ENCODE measurements at regions not wholly inside any gene's neighbourhood (a gene's known extent, or its start where the extent isn't known, plus 50 kb on each side); places are given as distances from the start of the nearest gene placed in this dataset.

GRCh38 chr6:18565231-18565630 lies 178.1 kb downstream of the RNF144B start:
- Histone ChIP-seq H3K27me3 (ENCODE audit: insufficient read depth, low read length, poor library complexity) (no peaks in the 10 kb centered on the region), H3K4me3 (ENCODE audit: low read depth in 1 of 2, low read length in 2 of 2) (no peak overlapping the region), H3K4me2 (ENCODE audit: insufficient read depth, low read length) (no peak overlapping the region), H3K9me3 (ENCODE audit: insufficient read depth, low read length, severe bottlenecking) (no peaks in the 10 kb centered on the region), H2AFZ (ENCODE audit: low read depth, low read length) (no peak overlapping the region), H3K4me1 (ENCODE audit: insufficient read depth, low read length) (no peaks in the 10 kb centered on the region), H4K20me1 (ENCODE audit: insufficient read depth, low read length) (no peaks in the 10 kb centered on the region), H3K36me3 (ENCODE audit: insufficient read depth, low read length) (no peaks in the 10 kb centered on the region), H3K79me2 (ENCODE audit: insufficient read depth, low read length) (no peaks in the 10 kb centered on the region), H3K9ac (ENCODE audit: low read depth, low read length) (no peak overlapping the region), H3K27ac (ENCODE audit: low read length) (no peak overlapping the region)
- no peak for ATAC-seq (ENCODE audit: insufficient read depth, low read depth)
- DNase-seq, result no peak
- TF ChIP-seq EZH2 (IDR thresholded peaks at IDR 0.05; ENCODE audit: borderline replicate concordance, low read depth, low read length, severe bottlenecking), result no peak
- TF ChIP-seq, protein P1, sequence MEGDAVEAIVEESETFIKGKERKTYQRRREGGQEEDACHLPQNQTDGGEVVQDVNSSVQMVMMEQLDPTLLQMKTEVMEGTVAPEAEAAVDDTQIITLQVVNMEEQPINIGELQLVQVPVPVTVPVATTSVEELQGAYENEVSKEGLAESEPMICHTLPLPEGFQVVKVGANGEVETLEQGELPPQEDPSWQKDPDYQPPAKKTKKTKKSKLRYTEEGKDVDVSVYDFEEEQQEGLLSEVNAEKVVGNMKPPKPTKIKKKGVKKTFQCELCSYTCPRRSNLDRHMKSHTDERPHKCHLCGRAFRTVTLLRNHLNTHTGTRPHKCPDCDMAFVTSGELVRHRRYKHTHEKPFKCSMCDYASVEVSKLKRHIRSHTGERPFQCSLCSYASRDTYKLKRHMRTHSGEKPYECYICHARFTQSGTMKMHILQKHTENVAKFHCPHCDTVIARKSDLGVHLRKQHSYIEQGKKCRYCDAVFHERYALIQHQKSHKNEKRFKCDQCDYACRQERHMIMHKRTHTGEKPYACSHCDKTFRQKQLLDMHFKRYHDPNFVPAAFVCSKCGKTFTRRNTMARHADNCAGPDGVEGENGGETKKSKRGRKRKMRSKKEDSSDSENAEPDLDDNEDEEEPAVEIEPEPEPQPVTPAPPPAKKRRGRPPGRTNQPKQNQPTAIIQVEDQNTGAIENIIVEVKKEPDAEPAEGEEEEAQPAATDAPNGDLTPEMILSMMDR (IDR thresholded peaks at IDR 0.05; ENCODE audit: borderline replicate concordance, extremely low read depth, low read length, poor library complexity, severe bottlenecking), result no peak

DNA sequence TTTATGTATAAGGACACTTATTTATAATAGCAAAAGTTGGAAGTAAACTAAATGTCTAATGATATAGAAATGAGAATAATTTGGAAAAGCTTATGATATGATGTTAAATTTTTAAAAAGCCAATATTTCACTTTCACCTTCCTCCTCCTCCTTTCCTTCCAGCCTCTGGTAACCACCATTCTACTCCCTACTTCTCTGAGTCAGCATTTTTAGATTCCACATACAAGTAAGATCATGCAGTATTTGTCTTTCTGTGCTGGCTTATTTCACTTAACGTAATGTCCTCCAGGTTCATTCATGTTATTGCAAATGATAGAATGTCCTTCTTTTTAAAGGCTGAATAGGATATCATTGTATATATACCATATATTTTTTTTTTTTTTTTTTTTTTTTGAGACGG lies 180.2 kb downstream of the RNF144B start:
- DNase-seq (no peak), ATAC-seq (ENCODE audit: insufficient read depth, low read depth) (no peak)
- TF ChIP-seq, protein P1 (IDR thresholded peaks at IDR 0.05; ENCODE audit: borderline replicate concordance, extremely low read depth, low read length, poor library complexity, severe bottlenecking), result no peak
- TF ChIP-seq EZH2 (IDR thresholded peaks at IDR 0.05; ENCODE audit: borderline replicate concordance, low read depth, low read length, severe bottlenecking), result no peak
- H3K27ac ChIP-seq (ENCODE audit: low read length), result no peak overlapping the region
- no peaks in the 10 kb centered on the region for H3K36me3 ChIP-seq (ENCODE audit: insufficient read depth, low read length)
- no peaks in the 10 kb centered on the region for H3K9me3 ChIP-seq (ENCODE audit: insufficient read depth, low read length, severe bottlenecking)
- H3K27me3 ChIP-seq (ENCODE audit: insufficient read depth, low read length, poor library complexity), result no peaks in the 10 kb centered on the region
- H3K4me1 ChIP-seq (ENCODE audit: insufficient read depth, low read length), result no peaks in the 10 kb centered on the region
- H3K9ac ChIP-seq (ENCODE audit: low read depth, low read length), result no peak overlapping the region
- H2AFZ ChIP-seq (ENCODE audit: low read depth, low read length), result no peak overlapping the region
- no peaks in the 10 kb centered on the region for H4K20me1 ChIP-seq (ENCODE audit: insufficient read depth, low read length)
- no peaks in the 10 kb centered on the region for H3K79me2 ChIP-seq (ENCODE audit: insufficient read depth, low read length)
- H3K4me3 ChIP-seq (ENCODE audit: low read depth in 1 of 2, low read length in 2 of 2), result no peak overlapping the region
- no peak overlapping the region for H3K4me2 ChIP-seq (ENCODE audit: insufficient read depth, low read length)

- Histone ChIP-seq H3K4me2 (ENCODE audit: insufficient read depth, low read length) (no peak overlapping the region), H3K9me3 (ENCODE audit: insufficient read depth, low read length, severe bottlenecking) (no peaks in the 10 kb centered on the region), H3K4me1 (ENCODE audit: insufficient read depth, low read length) (no peaks in the 10 kb centered on the region), H3K27ac (ENCODE audit: low read length) (no peak overlapping the region), H3K27me3 (ENCODE audit: insufficient read depth, low read length, poor library complexity) (peaks cover 4% of the 10 kb centered on the region), H3K4me3 (ENCODE audit: low read depth in 1 of 2, low read length in 2 of 2) (no peak overlapping the region), H3K79me2 (ENCODE audit: insufficient read depth, low read length) (no peaks in the 10 kb centered on the region), H2AFZ (ENCODE audit: low read depth, low read length) (no peak overlapping the region), H4K20me1 (ENCODE audit: insufficient read depth, low read length) (no peaks in the 10 kb centered on the region), H3K36me3 (ENCODE audit: insufficient read depth, low read length) (no peaks in the 10 kb centered on the region), H3K9ac (ENCODE audit: low read depth, low read length) (no peak overlapping the region)
- ATAC-seq (ENCODE audit: insufficient read depth, low read depth) (no peak), DNase-seq (no peak)
- no peak for TF ChIP-seq EZH2 (IDR thresholded peaks at IDR 0.05; ENCODE audit: borderline replicate concordance, low read depth, low read length, severe bottlenecking)
- TF ChIP-seq, protein P1 (IDR thresholded peaks at IDR 0.05; ENCODE audit: borderline replicate concordance, extremely low read depth, low read length, poor library complexity, severe bottlenecking), result no peak
Observed at GRCh38 chr6:18577491-18577890, 190.3 kb downstream of the RNF144B start.

- no peak for DNase-seq
- no peak for ATAC-seq (ENCODE audit: insufficient read depth, low read depth)
- Histone ChIP-seq H3K27me3 (ENCODE audit: insufficient read depth, low read length, poor library complexity) (peaks cover 4% of the 10 kb centered on the region), H3K4me3 (ENCODE audit: low read depth in 1 of 2, low read length in 2 of 2) (no peak overlapping the region), H3K9me3 (ENCODE audit: insufficient read depth, low read length, severe bottlenecking) (no peaks in the 10 kb centered on the region), H3K4me2 (ENCODE audit: insufficient read depth, low read length) (no peak overlapping the region), H3K79me2 (ENCODE audit: insufficient read depth, low read length) (no peaks in the 10 kb centered on the region), H2AFZ (ENCODE audit: low read depth, low read length) (no peak overlapping the region), H3K4me1 (ENCODE audit: insufficient read depth, low read length) (no peaks in the 10 kb centered on the region), H4K20me1 (ENCODE audit: insufficient read depth, low read length) (no peaks in the 10 kb centered on the region), H3K9ac (ENCODE audit: low read depth, low read length) (no peak overlapping the region), H3K27ac (ENCODE audit: low read length) (no peak overlapping the region), H3K36me3 (ENCODE audit: insufficient read depth, low read length) (no peaks in the 10 kb centered on the region)
- TF ChIP-seq, protein P1 (IDR thresholded peaks at IDR 0.05; ENCODE audit: borderline replicate concordance, extremely low read depth, low read length, poor library complexity, severe bottlenecking), result no peak
- TF ChIP-seq EZH2 (IDR thresholded peaks at IDR 0.05; ENCODE audit: borderline replicate concordance, low read depth, low read length, severe bottlenecking), result no peak
Observed at GRCh38 chr6:18579166-18579565, 192.0 kb downstream of the RNF144B start.
